Cardiac muscle cell (in vitro differentiated cells and primary cell): ENCODE measurements at regions not wholly inside any gene's neighbourhood (a gene's known extent, or its start where the extent isn't known, plus 50 kb on each side); places are given as distances from the start of the nearest gene placed in this dataset.
A peak's percentile ranks its signal among the peaks of the same experiment; 100 is the strongest.
"Not testable (repeated sequence)": the region's sequence is repeated elsewhere in the genome, so short reads cannot be mapped to it uniquely, and the experiment has no call there.

Experiments used
- DNase-seq, 2 donors: peaks; one replicate each; pipeline versions ENCODE4 v3.0.0 to v3.0.0-alpha.2; 2010 to 2017; ENCODE audit warnings: low read depth in 1 of 2, low spot score in 1 of 2
- H3K27ac ChIP-seq: fragments of 200-600 bp; sonication (generic); 2 replicates; pipeline ENCODE4 v1.5.1; 2016
- H3K27me3 ChIP-seq: fragments of 200-600 bp; sonication (generic); 2 replicates; pipeline ENCODE4 v1.6.0; 2016; ENCODE audit warnings: control low read depth
- H3K36me3 ChIP-seq: fragments of 200-600 bp; sonication (generic); 2 replicates; pipeline ENCODE4 v1.5.1; 2016; ENCODE audit warnings: control low read depth
- H3K4me1 ChIP-seq: fragments of 200-600 bp; sonication (generic); 2 replicates; pipeline ENCODE4 v1.8.1; 2017; ENCODE audit warnings: low read depth, mild to moderate bottlenecking, mixed run types
- H3K4me3 ChIP-seq: fragments of 200-600 bp; sonication (generic); 2 replicates; pipeline ENCODE4 v1.5.1; 2016; ENCODE audit warnings: mild to moderate bottlenecking
- H3K9me3 ChIP-seq: fragments of 200-600 bp; sonication (generic); 2 replicates; pipeline ENCODE4 v1.5.1; 2017; ENCODE audit warnings: low read depth, mild to moderate bottlenecking, control low read depth
- TF ChIP-seq, protein P1 (sequence below): IDR thresholded peaks from 2 replicates; pipeline ENCODE4 v1.5.1; 2012; ENCODE audit warnings: low read depth, mild to moderate bottlenecking, low read length

DNA sequence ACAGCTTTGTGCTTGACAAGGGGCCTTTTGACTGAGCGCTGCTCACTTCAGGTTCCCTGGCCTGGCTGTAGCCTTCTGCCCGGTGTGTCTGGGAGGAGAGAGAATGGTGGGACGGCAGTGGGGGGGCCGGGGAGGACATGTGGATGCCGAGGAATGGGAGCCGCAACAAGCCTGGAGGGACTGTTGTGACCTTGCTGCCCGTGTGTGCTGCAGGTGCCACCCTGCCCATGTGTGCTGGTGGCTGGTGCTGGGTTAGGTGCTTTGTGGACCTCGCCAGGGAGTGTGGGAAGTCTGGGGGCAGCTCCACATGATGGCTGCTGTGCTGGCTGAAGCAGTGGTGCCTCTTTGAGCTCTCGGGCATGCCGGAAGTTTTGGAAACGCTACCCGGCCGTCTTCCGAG is 132.1 kb downstream of the LAT start:
- H3K27me3 ChIP-seq = no peaks in the 10 kb centered on the region
- H3K36me3 ChIP-seq = no peaks in the 10 kb centered on the region
- no peak for DNase-seq
- H3K4me3 ChIP-seq = no peak overlapping the region
- no peak overlapping the region for H3K27ac ChIP-seq
- no peaks in the 10 kb centered on the region for H3K4me1 ChIP-seq
- TF ChIP-seq, protein P1, sequence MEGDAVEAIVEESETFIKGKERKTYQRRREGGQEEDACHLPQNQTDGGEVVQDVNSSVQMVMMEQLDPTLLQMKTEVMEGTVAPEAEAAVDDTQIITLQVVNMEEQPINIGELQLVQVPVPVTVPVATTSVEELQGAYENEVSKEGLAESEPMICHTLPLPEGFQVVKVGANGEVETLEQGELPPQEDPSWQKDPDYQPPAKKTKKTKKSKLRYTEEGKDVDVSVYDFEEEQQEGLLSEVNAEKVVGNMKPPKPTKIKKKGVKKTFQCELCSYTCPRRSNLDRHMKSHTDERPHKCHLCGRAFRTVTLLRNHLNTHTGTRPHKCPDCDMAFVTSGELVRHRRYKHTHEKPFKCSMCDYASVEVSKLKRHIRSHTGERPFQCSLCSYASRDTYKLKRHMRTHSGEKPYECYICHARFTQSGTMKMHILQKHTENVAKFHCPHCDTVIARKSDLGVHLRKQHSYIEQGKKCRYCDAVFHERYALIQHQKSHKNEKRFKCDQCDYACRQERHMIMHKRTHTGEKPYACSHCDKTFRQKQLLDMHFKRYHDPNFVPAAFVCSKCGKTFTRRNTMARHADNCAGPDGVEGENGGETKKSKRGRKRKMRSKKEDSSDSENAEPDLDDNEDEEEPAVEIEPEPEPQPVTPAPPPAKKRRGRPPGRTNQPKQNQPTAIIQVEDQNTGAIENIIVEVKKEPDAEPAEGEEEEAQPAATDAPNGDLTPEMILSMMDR = no peak
- no peaks in the 10 kb centered on the region for H3K9me3 ChIP-seq

DNA sequence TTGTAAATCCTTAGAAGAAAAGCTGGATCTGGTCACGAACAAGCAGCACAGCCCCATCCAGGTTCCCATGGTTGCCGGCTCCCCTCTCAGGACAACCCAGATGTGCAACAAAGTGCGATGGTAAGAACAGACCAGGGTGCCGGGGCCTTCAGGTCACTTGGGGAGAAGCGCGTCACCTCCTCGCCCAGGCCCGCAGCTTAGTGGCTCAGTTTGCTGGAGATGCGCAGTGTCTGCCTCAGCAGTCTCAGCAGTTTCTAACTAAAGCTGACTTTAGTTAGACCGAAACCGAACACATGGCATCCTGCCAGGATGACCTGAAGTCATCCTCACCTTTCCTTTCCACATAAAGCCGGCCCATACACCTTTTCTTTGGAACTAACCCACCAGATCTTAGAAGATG is 131.4 kb downstream of the LAT start:
- not testable (repeated sequence) for H3K9me3 ChIP-seq, H3K4me3 ChIP-seq, H3K27me3 ChIP-seq, H3K36me3 ChIP-seq, H3K27ac ChIP-seq, DNase-seq, H3K4me1 ChIP-seq

DNA sequence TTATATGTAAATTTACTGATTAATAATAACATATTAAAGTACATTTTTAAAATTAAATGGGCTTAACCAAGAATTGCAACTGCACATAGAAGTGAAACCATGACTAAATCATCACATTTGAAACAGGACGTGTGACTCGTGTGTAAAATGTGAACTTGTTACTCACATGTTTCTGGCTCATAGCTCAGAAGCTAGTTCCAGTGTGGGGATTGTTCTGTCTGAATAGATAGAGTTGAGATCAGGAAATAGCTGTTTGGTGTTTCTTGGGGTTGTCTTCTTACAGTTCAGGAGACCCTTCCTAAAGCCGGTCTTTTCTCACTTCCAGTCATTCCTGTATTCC is 130.9 kb downstream of the LAT start:
- not testable (repeated sequence) for H3K4me3 ChIP-seq, H3K27me3 ChIP-seq, H3K9me3 ChIP-seq, H3K4me1 ChIP-seq, H3K36me3 ChIP-seq, H3K27ac ChIP-seq
- DNase-seq = peak in 1 of 2 donors; percentile 19

DNA sequence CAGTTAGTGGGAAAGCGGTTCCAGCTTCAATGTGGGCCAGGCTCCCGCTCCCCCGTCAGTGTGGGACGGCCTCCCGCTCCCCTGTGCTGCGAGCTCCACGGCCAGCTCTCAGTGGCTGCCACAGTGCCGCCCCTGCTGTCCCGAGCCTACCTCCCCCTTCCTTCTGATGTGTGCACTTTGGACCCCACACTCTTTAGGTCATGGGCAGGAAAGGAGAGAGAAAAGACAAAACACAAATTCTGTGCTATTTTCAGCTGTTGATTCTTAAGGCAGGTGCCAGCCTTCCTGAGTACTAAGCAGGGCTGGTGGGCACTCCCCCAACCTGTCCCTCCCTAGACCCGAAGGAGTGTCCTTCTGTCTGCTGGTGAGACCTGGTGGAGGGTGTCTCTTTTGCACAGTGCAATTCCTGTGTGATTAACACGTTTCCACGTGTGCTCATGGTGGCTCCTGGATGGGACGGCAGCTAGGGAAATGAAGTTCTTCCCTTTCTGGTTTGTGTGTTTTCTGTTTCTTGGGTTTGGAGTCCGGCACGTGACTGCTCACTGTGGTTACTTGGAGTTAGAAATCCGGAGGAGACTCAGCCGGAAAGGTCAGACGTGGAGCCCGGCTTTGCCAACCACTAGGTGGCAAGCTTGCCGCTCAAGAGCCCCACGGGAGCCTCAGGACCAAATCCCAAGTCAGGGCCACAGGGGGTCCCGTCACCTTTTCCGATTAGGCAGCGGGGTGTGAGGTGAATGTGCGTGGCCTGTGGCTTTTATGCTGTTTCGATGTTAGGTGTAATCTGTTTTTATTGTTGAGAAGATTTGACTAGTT is 130.3 kb downstream of the LAT start:
- not testable (repeated sequence) for H3K9me3 ChIP-seq, H3K4me1 ChIP-seq, H3K36me3 ChIP-seq, H3K27me3 ChIP-seq, H3K27ac ChIP-seq, H3K4me3 ChIP-seq
- DNase-seq = peak; percentile 30 to 82
- TF ChIP-seq, protein P1 = peak; percentile 72

DNA sequence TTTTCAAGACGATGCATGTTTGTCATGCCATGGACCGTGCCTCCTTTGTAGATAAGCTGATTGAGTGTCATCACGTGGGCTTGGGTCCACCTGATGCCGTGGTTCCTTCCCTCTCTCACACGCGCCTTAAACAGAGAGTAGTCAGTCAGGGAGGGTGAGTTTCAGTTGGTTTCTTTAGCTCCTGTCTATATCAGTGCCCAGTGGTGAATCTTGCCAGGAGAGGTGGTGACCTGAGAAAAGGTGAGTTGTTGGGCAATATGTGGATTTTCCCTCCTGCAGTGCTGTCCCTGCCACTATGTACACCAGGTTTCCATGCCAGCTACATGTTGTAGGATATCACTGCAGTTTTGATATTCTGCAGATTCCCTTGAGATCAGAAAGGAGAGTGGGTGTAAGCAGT is 129.7 kb downstream of the LAT start:
- Histone ChIP-seq H3K4me1 (no peaks in the 10 kb centered on the region), H3K27ac (no peak overlapping the region), H3K4me3 (no peak overlapping the region), H3K36me3 (no peaks in the 10 kb centered on the region), H3K9me3 (no peaks in the 10 kb centered on the region), H3K27me3 (peaks cover 4% of the 10 kb centered on the region)
- no peak for DNase-seq
- TF ChIP-seq, protein P1 = no peak

DNA sequence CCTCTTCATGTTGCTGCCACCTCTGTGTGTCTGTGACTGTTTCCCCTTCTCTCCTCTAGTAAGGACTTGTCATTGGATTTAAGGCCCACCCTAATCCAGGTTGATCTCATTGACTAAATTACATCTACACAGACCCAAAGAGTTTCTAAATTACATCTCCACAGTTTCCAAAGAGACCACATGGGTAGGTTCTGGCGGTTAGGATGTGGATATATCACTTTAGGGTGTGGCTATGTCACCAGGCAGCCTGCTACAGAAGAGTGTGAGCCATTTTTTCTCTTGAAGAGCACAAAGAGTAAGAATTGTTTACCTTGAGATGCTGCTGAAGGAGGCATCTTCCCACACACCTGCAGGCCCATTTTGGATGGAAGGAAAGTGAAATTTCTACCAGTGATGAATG is 128.6 kb downstream of the LAT start:
- H3K27me3 ChIP-seq, H3K36me3 ChIP-seq, H3K27ac ChIP-seq, H3K4me3 ChIP-seq, DNase-seq, H3K9me3 ChIP-seq, H3K4me1 ChIP-seq: not testable (repeated sequence)

DNA sequence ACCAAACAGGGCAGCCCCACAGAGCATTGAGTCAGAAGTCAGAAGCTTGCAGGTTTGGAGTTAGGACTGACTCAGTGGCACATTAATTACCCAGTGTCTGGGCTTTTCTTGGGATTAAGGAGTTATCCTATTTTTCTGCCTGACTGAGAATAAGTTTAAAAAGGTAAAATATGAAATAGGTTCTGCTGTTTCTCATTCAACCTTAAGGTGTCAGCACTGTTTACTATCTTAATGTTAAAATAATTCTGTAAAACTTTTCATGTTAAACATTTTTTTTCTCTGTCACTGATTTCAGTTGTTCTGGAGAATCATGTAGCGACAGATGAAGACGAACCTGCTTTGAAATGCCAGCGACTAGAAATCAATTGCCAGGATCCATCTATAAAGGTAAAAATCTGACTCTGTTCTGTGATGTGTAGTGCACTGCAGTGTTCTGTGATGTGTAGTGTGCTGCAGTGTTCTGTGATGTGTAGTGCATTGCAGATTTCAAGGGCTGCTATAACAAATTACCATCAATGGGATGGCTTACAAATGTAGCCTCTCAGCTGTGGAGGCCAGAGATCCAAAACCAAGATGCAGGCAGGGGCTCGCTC is 128.0 kb downstream of the LAT start:
- no peaks in the 10 kb centered on the region for H3K36me3 ChIP-seq
- H3K27me3 ChIP-seq = peaks cover 6% of the 10 kb centered on the region
- no peak overlapping the region for H3K27ac ChIP-seq
- DNase-seq = no peak
- TF ChIP-seq, protein P1 = peak; percentile 20
- H3K9me3 ChIP-seq = no peaks in the 10 kb centered on the region
- H3K4me3 ChIP-seq = no peak overlapping the region
- no peaks in the 10 kb centered on the region for H3K4me1 ChIP-seq

DNA sequence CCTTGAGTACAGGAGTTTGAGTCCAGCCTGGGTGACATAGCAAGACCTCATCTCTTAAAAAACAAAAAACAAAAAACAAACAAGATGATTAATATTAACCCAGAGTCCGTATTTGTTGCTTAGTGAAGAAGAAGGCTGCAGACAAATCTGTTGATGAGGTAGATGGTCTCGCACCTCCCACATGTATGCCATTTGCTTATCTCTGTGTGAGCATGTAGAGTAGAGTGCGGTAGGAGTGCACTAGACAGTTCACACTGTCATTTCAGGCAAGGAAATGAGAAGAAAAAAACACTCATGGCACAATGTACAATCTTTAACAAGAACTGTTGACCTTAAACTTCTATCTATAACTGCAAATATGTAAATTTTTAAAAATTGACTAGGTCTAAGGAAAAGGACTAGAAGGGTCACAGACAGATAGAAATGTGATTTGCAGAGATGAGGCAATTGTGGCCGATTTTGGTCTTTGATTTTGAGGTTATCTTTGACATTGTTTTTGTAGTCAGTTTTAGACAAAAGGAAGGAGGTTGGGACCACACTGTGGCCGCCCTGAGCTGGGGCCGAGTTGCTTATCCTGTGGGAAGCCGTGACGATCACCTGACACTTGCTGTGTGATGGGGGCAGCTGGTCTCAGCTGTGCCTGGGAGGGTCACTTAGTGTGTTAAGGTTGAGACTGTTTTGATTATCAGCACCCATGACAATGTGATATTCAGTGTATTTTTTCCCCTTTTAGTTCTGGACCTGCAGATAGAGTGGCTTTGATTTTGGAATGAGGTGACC is 127.2 kb downstream of the LAT start:
- peaks cover 14% of the 10 kb centered on the region for H3K27me3 ChIP-seq
- H3K36me3 ChIP-seq, DNase-seq, H3K9me3 ChIP-seq, H3K4me3 ChIP-seq, H3K27ac ChIP-seq, H3K4me1 ChIP-seq: not testable (repeated sequence)
